GM10248 (cell line): ENCODE measurements at regions not wholly inside any gene's neighbourhood (a gene's known extent, or its start where the extent isn't known, plus 50 kb on each side); places are given as distances from the start of the nearest gene placed in this dataset.

ENCODE experiments used
- CTCF ChIA-PET: fragments of 300-600 bp; sonication (Branson Sonifier 250); formaldehyde crosslinking; extraction: SDS; loops from one replicate; lab custom pipeline; 2021; ENCODE audit warnings: antibody characterized with exemption; lab: Yijun Ruan, JAX
- POLR2A ChIA-PET: fragments of 350-650 bp; sonication (Branson Sonifier 250); formaldehyde crosslinking; extraction: SDS; loops from one replicate; lab custom pipeline; 2020; ENCODE audit warnings: antibody characterized with exemption; lab: Yijun Ruan, JAX
- DNase-seq: peaks from one replicate; pipeline ENCODE4 v3.0.0; 2012; ENCODE audit errors: extremely low spot score
- CTCF ChIP-seq: IDR thresholded peaks from 2 replicates; pipeline ENCODE4 v1.5.1; 2012; ENCODE audit warnings: mild to moderate bottlenecking, low read depth; ENCODE audit errors: extremely low read depth, missing control alignments, control extremely low read depth

DNA sequence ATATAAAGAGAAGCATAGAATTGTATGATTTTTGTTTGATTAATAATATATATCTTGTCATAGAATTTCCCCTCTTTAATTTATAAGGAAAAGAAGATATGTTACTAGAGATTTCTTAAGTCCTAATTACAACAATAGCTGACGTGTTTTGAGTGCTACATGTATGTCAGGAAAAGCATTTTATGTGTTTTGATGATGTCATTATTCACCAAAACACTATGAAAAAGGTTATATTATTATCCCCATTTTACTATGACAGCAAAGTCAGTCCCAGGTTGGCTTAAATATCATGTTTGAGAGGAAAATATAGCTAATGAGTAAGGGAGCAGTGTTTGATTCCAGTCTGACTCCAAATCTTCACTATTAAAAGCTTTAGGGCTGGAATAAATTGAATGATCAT is 428.4 kb upstream of the GOLIM4 start:
- no peak for DNase-seq
- TF ChIP-seq CTCF, result no peak
- ChIA-PET POLR2A (no interaction called here), CTCF (interaction anchor here (1.1 to 1.8 kb wide), 2 partner anchors 13 to 60 kb away, joined by 3 to 8 read pairs; no protein-coding TSS in a partner anchor)

GRCh38 chr3:168517249-168518071 is 421.7 kb upstream of the GOLIM4 start:
- DNase-seq, result no peak
- no peak for TF ChIP-seq CTCF
- POLR2A ChIA-PET, result no interaction called here
- CTCF ChIA-PET, result interaction anchor here (0.7 to 1.3 kb wide), 5 partner anchors 9 to 330 kb away, joined by 3 to 5 read pairs (median 3); no protein-coding TSS in a partner anchor

- DNase-seq, result no peak
- ChIA-PET CTCF (interaction anchor here (1.7 kb wide), 1 partner anchor 106 kb away, joined by 4 read pairs; no protein-coding TSS in a partner anchor), POLR2A (no interaction called here)
- TF ChIP-seq CTCF, result no peak
These were observed 418.5 kb upstream of the GOLIM4 start for GRCh38 chr3:168514252-168514651.

- DNase-seq, result no peak
- ChIA-PET POLR2A (no interaction called here), CTCF (no interaction called here)
- TF ChIP-seq CTCF, result no peak
These were observed 417.1 kb upstream of the GOLIM4 start for GRCh38 chr3:168512802-168513201.

GRCh38 chr3:168511428-168512014 is 415.8 kb upstream of the GOLIM4 start:
- ChIA-PET POLR2A (no interaction called here), CTCF (interaction anchor here (0.6 to 1.8 kb wide), 17 partner anchors 10 to 458 kb away, joined by 3 to 18 read pairs (median 4); no protein-coding TSS in a partner anchor)
- TF ChIP-seq CTCF, result peak; percentile 37
- DNase-seq, result peak; percentile 8

DNA sequence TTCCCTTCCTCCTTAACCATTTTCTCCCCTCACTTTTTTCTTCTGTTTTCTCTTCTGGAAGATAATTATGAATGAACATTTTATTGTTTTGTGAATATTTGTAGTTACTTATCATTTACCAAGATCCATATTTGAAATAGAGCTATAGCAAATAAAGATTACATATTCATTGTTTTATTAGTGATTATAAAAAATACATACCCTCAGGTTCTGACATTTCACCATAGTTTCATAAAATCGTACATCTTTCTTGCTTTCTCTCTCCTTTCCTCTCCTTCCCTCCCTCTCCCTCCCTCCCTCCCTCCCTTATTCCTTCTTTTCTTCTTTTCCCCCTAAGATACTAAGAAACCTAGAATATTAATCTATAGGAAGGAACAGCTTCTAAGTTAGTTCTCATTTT is 410.9 kb upstream of the GOLIM4 start:
- CTCF ChIA-PET, result interaction anchor here (1.0 to 1.6 kb wide), 4 partner anchors 21 to 295 kb away, joined by 3 to 4 read pairs (median 4); no protein-coding TSS in a partner anchor
- POLR2A ChIA-PET, result no interaction called here
- TF ChIP-seq CTCF, result no peak
- DNase-seq, result no peak
